SK-N-SH (cell line): ENCODE measurements at regions not wholly inside any gene's neighbourhood (a gene's known extent, or its start where the extent isn't known, plus 50 kb on each side); places are given as distances from the start of the nearest gene placed in this dataset.

ENCODE experiments used
- EP300 ChIP-seq, 2 experiments: IDR thresholded peaks; 2 replicates each; pipeline versions ENCODE4 v1.4.0 to v1.6.1; 2012; ENCODE audit warnings: borderline replicate concordance in 1 of 2, low read depth in 1 of 2, low read length in 1 of 2
- FOXM1 ChIP-seq: IDR thresholded peaks from 2 replicates; pipeline ENCODE4 v1.4.0; 2012; ENCODE audit warnings: low read depth, mild to moderate bottlenecking
- GABPA ChIP-seq: IDR thresholded peaks from 2 replicates; pipeline ENCODE4 v1.4.0; 2012; ENCODE audit warnings: low read depth, mild to moderate bottlenecking
- GATA2 ChIP-seq: sonication (generic); formaldehyde crosslinking; IDR thresholded peaks from 2 replicates; pipeline ENCODE4 v1.5.0; 2020; ENCODE audit warnings: mild to moderate bottlenecking, missing genetic modification reagents
- MXI1 ChIP-seq: IDR thresholded peaks from 2 replicates; pipeline ENCODE4 v1.6.1; 2012; ENCODE audit warnings: mild to moderate bottlenecking, low read depth, low read length, improper control_type of control experiment
- POLR2AphosphoS5 ChIP-seq: IDR thresholded peaks from 2 replicates; pipeline ENCODE4 v1.6.1; 2012; ENCODE audit warnings: low read depth, low read length
- RAD21 ChIP-seq: IDR thresholded peaks from 2 replicates; pipeline ENCODE4 v1.6.1; 2012; ENCODE audit warnings: mild to moderate bottlenecking, low read length
- RCOR1 ChIP-seq: fragments of 150-350 bp; IDR thresholded peaks from 2 replicates; pipeline ENCODE4 v1.6.1; 2017; ENCODE audit warnings: antibody characterized with exemption, low read length
- RXRA ChIP-seq: IDR thresholded peaks from 2 replicates; pipeline ENCODE4 v1.4.0; 2012; ENCODE audit warnings: low read depth, mild to moderate bottlenecking, borderline replicate concordance
- SIN3A ChIP-seq: IDR thresholded peaks from 2 replicates; pipeline ENCODE4 v1.6.1; 2012; ENCODE audit warnings: low read depth, mild to moderate bottlenecking, low read length, moderate library complexity, borderline replicate concordance
- TF ChIP-seq, protein P1 (sequence below): fragments of 200-600 bp; sonication (generic); IDR thresholded peaks from 2 replicates; pipeline ENCODE4 v1.6.1; 2017; ENCODE audit warnings: antibody characterized with exemption, mild to moderate bottlenecking, moderate library complexity
- TF ChIP-seq, protein P2 (sequence below): IDR thresholded peaks from 2 replicates; pipeline ENCODE4 v1.6.1; 2012; ENCODE audit warnings: mild to moderate bottlenecking, low read depth, low read length, moderate library complexity
- TF ChIP-seq, protein P3 (sequence below): fragments of 150-350 bp; IDR thresholded peaks from 2 replicates; pipeline ENCODE4 v1.6.1; 2016; ENCODE audit warnings: mild to moderate bottlenecking, low read depth, low read length
- TF ChIP-seq, protein P4 (sequence below): fragments of 150-350 bp; IDR thresholded peaks from 2 replicates; pipeline ENCODE4 v1.6.1; 2017; ENCODE audit warnings: antibody characterized with exemption, low read length, low read depth, borderline replicate concordance

DNA sequence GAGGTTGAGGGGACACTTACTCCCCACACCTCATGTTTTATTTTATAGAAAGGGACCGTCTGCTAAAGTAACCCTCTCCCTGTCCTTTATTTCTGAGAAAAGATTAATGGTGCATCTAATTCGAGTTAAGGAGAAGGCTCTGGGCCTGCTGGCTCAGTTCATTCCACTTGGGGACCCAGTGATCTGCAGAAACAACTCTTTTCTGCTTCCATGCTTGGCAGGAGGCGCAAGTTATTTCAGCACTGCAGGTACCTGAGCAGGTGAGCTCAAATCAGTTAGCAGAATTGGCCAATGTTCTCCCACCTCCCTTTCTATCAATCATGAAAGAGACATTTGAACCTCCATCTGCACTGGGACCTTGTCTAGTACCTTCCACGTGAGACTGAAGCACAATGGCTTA lies 396.1 kb downstream of the SFMBT2 start:
- TF ChIP-seq FOXM1 (no peak), MXI1 (no peak), SIN3A (no peak), RAD21 (no peak), RCOR1 (no peak), POLR2AphosphoS5 (no peak), EP300 (IDR thresholded peaks at IDR 0.05; ENCODE audit: borderline replicate concordance in 1 of 2, low read depth in 1 of 2, low read length in 1 of 2) (no peak), GATA2 (CRISPR knock-in tag) (no peak), RXRA (no peak), GABPA (no peak)
- TF ChIP-seq, protein P1, sequence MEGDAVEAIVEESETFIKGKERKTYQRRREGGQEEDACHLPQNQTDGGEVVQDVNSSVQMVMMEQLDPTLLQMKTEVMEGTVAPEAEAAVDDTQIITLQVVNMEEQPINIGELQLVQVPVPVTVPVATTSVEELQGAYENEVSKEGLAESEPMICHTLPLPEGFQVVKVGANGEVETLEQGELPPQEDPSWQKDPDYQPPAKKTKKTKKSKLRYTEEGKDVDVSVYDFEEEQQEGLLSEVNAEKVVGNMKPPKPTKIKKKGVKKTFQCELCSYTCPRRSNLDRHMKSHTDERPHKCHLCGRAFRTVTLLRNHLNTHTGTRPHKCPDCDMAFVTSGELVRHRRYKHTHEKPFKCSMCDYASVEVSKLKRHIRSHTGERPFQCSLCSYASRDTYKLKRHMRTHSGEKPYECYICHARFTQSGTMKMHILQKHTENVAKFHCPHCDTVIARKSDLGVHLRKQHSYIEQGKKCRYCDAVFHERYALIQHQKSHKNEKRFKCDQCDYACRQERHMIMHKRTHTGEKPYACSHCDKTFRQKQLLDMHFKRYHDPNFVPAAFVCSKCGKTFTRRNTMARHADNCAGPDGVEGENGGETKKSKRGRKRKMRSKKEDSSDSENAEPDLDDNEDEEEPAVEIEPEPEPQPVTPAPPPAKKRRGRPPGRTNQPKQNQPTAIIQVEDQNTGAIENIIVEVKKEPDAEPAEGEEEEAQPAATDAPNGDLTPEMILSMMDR: no peak
- TF ChIP-seq, protein P2, sequence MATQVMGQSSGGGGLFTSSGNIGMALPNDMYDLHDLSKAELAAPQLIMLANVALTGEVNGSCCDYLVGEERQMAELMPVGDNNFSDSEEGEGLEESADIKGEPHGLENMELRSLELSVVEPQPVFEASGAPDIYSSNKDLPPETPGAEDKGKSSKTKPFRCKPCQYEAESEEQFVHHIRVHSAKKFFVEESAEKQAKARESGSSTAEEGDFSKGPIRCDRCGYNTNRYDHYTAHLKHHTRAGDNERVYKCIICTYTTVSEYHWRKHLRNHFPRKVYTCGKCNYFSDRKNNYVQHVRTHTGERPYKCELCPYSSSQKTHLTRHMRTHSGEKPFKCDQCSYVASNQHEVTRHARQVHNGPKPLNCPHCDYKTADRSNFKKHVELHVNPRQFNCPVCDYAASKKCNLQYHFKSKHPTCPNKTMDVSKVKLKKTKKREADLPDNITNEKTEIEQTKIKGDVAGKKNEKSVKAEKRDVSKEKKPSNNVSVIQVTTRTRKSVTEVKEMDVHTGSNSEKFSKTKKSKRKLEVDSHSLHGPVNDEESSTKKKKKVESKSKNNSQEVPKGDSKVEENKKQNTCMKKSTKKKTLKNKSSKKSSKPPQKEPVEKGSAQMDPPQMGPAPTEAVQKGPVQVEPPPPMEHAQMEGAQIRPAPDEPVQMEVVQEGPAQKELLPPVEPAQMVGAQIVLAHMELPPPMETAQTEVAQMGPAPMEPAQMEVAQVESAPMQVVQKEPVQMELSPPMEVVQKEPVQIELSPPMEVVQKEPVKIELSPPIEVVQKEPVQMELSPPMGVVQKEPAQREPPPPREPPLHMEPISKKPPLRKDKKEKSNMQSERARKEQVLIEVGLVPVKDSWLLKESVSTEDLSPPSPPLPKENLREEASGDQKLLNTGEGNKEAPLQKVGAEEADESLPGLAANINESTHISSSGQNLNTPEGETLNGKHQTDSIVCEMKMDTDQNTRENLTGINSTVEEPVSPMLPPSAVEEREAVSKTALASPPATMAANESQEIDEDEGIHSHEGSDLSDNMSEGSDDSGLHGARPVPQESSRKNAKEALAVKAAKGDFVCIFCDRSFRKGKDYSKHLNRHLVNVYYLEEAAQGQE: no peak
- TF ChIP-seq, protein P3, sequence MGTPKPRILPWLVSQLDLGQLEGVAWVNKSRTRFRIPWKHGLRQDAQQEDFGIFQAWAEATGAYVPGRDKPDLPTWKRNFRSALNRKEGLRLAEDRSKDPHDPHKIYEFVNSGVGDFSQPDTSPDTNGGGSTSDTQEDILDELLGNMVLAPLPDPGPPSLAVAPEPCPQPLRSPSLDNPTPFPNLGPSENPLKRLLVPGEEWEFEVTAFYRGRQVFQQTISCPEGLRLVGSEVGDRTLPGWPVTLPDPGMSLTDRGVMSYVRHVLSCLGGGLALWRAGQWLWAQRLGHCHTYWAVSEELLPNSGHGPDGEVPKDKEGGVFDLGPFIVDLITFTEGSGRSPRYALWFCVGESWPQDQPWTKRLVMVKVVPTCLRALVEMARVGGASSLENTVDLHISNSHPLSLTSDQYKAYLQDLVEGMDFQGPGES: no peak
- TF ChIP-seq, protein P4, sequence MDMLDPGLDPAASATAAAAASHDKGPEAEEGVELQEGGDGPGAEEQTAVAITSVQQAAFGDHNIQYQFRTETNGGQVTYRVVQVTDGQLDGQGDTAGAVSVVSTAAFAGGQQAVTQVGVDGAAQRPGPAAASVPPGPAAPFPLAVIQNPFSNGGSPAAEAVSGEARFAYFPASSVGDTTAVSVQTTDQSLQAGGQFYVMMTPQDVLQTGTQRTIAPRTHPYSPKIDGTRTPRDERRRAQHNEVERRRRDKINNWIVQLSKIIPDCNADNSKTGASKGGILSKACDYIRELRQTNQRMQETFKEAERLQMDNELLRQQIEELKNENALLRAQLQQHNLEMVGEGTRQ: no peak
